HG03280 (cell line): ENCODE measurements at regions not wholly inside any gene's neighbourhood (a gene's known extent, or its start where the extent isn't known, plus 50 kb on each side); places are given as distances from the start of the nearest gene placed in this dataset.
A peak's percentile ranks its signal among the peaks of the same experiment; 100 is the strongest.
"Not testable (repeated sequence)": the region's sequence is repeated elsewhere in the genome, so short reads cannot be mapped to it uniquely, and the experiment has no call there.

Experiments used
- ATAC-seq: cut with Tn5 transposase; IDR thresholded peaks from one replicate; pipeline ENCODE4 v1.9.1; 2021; ENCODE audit warnings: mild to moderate bottlenecking, moderate library complexity; ENCODE audit not compliant: unreplicated experiment

- no peak for ATAC-seq
Observed at GRCh38 chr14:44873536-44873935, 88.2 kb downstream of the KLHL28 start.

- no peak for ATAC-seq
Observed at GRCh38 chr14:44866770-44867169, 95.0 kb downstream of the KLHL28 start.

GRCh38 chr14:44866322-44866721, 95.4 kb downstream of the KLHL28 start:
- ATAC-seq = no peak

GRCh38 chr14:44863271-44863670, 98.5 kb downstream of the KLHL28 start:
- no peak for ATAC-seq

GRCh38 chr14:44854114-44854513, 107.6 kb downstream of the KLHL28 start:
- no peak for ATAC-seq

GRCh38 chr14:44847526-44848309, 114.0 kb downstream of the KLHL28 start:
- no peak for ATAC-seq

- peak; percentile 71 for ATAC-seq
Observed at GRCh38 chr14:44846232-44846824, 115.4 kb downstream of the KLHL28 start.

GRCh38 chr14:44835928-44836327, 125.8 kb downstream of the KLHL28 start:
- ATAC-seq = not testable (repeated sequence)

GRCh38 chr14:44833376-44834060, 128.2 kb downstream of the KLHL28 start:
- no peak for ATAC-seq

GRCh38 chr14:44830371-44830770, 131.4 kb downstream of the KLHL28 start:
- no peak for ATAC-seq

GRCh38 chr14:44829021-44829420, 132.7 kb downstream of the KLHL28 start:
- no peak for ATAC-seq

- no peak for ATAC-seq
Observed at GRCh38 chr14:44828023-44828422, 133.7 kb downstream of the KLHL28 start.

GRCh38 chr14:44820230-44820964, 141.3 kb downstream of the KLHL28 start:
- no peak for ATAC-seq

GRCh38 chr14:44814196-44814595, 147.6 kb downstream of the KLHL28 start:
- ATAC-seq = no peak

GRCh38 chr14:44812672-44813071, 149.1 kb downstream of the KLHL28 start:
- ATAC-seq = no peak

- ATAC-seq = no peak
Observed at GRCh38 chr14:44804391-44804790, 157.4 kb downstream of the KLHL28 start.

- peak; percentile 76 for ATAC-seq
Observed at GRCh38 chr14:44803239-44803905, 158.4 kb downstream of the KLHL28 start.

- no peak for ATAC-seq
Observed at GRCh38 chr14:44798386-44799242, 163.1 kb downstream of the KLHL28 start.

GRCh38 chr14:44795725-44796124, 166.0 kb downstream of the KLHL28 start:
- no peak for ATAC-seq

GRCh38 chr14:44791730-44792129, 170.0 kb downstream of the KLHL28 start:
- no peak for ATAC-seq
